ENCODE measurements at regions not wholly inside any gene's neighbourhood (a gene's known extent, or its start where the extent isn't known, plus 50 kb on each side); places are given as distances from the start of the nearest gene placed in this dataset.
A peak's percentile ranks its signal among the peaks of the same experiment; 100 is the strongest.

DNA sequence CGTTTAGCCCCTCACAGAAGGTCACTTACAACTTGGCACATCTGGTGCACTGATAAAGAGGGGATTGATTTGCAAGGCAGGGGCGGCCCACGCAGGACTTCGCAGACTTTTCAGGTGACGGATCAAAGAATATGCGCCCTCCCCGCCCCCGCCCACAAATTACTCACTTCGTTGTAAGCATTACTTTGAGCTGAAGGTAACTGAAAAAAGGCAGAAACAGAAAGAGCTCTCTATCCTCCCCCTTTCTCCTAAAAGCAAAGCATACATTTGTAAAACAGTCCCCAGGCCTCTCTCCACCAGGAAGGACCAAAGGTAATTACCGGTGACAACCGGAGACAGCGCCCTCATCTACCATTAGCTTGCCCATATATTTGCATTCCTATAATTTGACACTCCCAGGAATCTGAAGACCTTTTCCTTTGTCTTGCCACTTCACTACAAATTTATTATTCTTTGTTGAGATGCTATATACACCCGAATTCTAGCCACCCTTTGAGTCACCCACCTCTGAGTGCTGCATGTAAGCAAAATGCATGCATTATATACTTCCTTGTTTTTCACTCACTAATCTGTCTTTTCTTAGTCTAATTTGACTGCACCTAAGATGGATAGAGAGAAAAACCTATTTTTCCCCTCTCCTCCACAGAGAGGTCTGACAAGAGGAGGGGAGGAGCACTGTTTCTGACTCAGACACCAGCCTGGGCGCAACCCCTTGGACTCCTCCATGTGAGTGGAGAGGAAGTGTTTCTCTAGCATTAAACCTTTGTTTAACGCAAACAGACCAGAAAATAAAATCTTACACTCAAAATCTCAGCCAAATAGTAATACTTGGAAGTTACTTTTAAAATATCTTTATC, 74.7 kb upstream of the SPIN1 start:
- Histone ChIP-seq H3K9me3 (no peaks in the 10 kb centered on the region), H3K4me3 (ENCODE audit: control insufficient read depth in 1 of 2, extremely low read depth in 1 of 2, low read length in 1 of 2) (no peak overlapping the region), H3K27me3 (replicated peaks in 1 of 2; ENCODE audit: control insufficient read depth in 2 of 2, extremely low read depth in 1 of 2, insufficient read depth in 2 of 2, low read length in 1 of 2) (no peaks in the 10 kb centered on the region), H3K36me3 (ENCODE audit: control insufficient read depth in 2 of 2, extremely low read depth in 1 of 2, insufficient read depth in 1 of 2, low read length in 1 of 2) (no peaks in the 10 kb centered on the region), H3K27ac (ENCODE audit: low read length) (no peak overlapping the region), H3K4me1 (ENCODE audit: control insufficient read depth in 1 of 2, extremely low read depth in 1 of 2, insufficient read depth in 2 of 2, low read length in 2 of 2) (peaks cover 14 to 22% of the 10 kb centered on the region in 2 experiments)
- peak in 3 of 4 experiments; percentile 23 to 52 (median 48) for ATAC-seq (replicated peaks in 1 of 4)
- Mint-ChIP-seq H3K4me3 (peak overlapping the region in 1 of 3 donors; percentile 28), H3K36me3 (no peaks in the 10 kb centered on the region), H3K9me3 (no peaks in the 10 kb centered on the region), H3K4me1 (peaks cover 22 to 24% (median 23%) of the 10 kb centered on the region in 3 donors), H3K27ac (peak overlapping the region; percentile 19 to 68), H3K27me3 (no peaks in the 10 kb centered on the region)
- ChIA-PET POLR2A (no interaction called here), CTCF (interaction anchor here (0.6 to 0.7 kb wide), 2 partner anchors 22 to 599 kb away, joined by 3 read pairs; no protein-coding TSS in a partner anchor)
- DNase-seq, result peak in 5 of 35 experiments; percentile 3 to 16 (median 4)
- WGBS (ENCODE audit: insufficient coverage), result 81% methylated on average over 3 of the region's 15 CpGs

DNA sequence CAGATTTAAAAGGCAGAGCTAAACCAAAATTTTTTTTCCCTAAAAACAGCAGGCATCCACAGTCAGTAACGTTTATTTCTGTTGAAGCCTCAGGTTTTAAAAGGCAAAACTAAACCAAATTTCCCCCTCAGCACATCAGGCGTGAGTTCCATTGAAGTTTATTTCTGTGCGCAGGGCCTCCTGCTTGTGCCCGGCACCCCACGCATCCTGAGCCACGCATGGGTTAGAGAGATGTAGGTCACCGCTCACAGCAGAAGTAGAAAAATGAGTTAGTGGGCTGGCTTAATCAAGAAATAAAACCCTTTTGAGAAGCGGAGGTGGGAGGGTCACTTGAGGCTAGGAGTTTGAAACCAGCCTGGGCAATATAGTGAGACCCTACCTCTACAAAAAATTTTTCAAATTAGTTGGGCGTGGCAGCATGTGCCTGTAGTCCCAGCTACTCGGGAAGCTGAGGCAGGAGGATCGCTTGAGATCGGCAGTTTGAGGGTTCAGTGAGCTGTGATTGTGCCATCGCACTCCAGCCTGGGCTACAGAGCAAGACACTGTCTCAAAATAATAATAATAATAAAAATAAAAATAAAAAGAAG, 75.6 kb upstream of the SPIN1 start:
- DNase-seq (no peak), ATAC-seq (replicated peaks in 1 of 4) (peak in 3 of 4 experiments; percentile 19 to 40 (median 34))
- H3K4me1 Mint-ChIP-seq, result peaks cover 22 to 24% (median 23%) of the 10 kb centered on the region in 3 donors
- Histone ChIP-seq H3K9me3 (no peaks in the 10 kb centered on the region), H3K27me3 (replicated peaks in 1 of 2; ENCODE audit: control insufficient read depth in 2 of 2, extremely low read depth in 1 of 2, insufficient read depth in 2 of 2, low read length in 1 of 2) (no peaks in the 10 kb centered on the region), H3K27ac (ENCODE audit: low read length) (no peak overlapping the region), H3K36me3 (ENCODE audit: control insufficient read depth in 2 of 2, extremely low read depth in 1 of 2, insufficient read depth in 1 of 2, low read length in 1 of 2) (no peaks in the 10 kb centered on the region), H3K4me3 (ENCODE audit: control insufficient read depth in 1 of 2, extremely low read depth in 1 of 2, low read length in 1 of 2) (no peak overlapping the region), H3K4me1 (ENCODE audit: control insufficient read depth in 1 of 2, extremely low read depth in 1 of 2, insufficient read depth in 2 of 2, low read length in 2 of 2) (peaks cover 14 to 22% of the 10 kb centered on the region in 2 experiments)
- POLR2A ChIA-PET, result no interaction called here
- H3K27me3 Mint-ChIP-seq, result no peaks in the 10 kb centered on the region
- no peak overlapping the region for H3K4me3 Mint-ChIP-seq
- H3K27ac Mint-ChIP-seq, result peak overlapping the region; percentile 20 to 50
- CTCF ChIA-PET, result interaction anchor here in 1 of 2 donors (1.0 kb wide), 1 partner anchor 9 kb away, joined by 3 read pairs; no protein-coding TSS in a partner anchor
- no peaks in the 10 kb centered on the region for H3K36me3 Mint-ChIP-seq
- WGBS (ENCODE audit: insufficient coverage), result 30% methylated on average over 2 of the region's 13 CpGs
- no peaks in the 10 kb centered on the region for H3K9me3 Mint-ChIP-seq

DNA sequence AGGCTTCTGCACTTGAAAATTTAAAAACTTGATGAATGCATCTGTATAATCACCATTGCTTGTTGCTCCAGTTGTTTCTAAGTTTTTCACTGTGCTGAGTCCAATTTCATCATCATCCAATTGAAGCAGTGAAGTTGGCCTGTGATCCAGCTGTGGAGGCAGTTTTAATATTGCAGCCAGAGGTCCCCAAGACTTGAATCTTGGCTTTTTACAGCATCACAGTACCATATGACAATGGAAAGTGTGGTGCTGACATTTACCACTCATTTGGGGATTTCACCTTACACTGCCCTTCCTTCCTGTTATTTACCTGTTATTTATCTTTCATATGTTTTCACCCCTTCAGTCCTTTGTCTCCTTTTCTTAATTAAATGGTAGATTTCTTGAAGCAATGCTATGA, 76.2 kb upstream of the SPIN1 start:
- Histone ChIP-seq H3K27ac (ENCODE audit: low read length) (no peak overlapping the region), H3K27me3 (replicated peaks in 1 of 2; ENCODE audit: control insufficient read depth in 2 of 2, extremely low read depth in 1 of 2, insufficient read depth in 2 of 2, low read length in 1 of 2) (peaks cover 0 to 3% of the 10 kb centered on the region in 2 experiments), H3K9me3 (no peaks in the 10 kb centered on the region), H3K4me1 (ENCODE audit: control insufficient read depth in 1 of 2, extremely low read depth in 1 of 2, insufficient read depth in 2 of 2, low read length in 2 of 2) (peaks cover 14 to 22% of the 10 kb centered on the region in 2 experiments), H3K36me3 (ENCODE audit: control insufficient read depth in 2 of 2, extremely low read depth in 1 of 2, insufficient read depth in 1 of 2, low read length in 1 of 2) (no peaks in the 10 kb centered on the region), H3K4me3 (ENCODE audit: control insufficient read depth in 1 of 2, extremely low read depth in 1 of 2, low read length in 1 of 2) (no peak overlapping the region)
- Mint-ChIP-seq H3K9me3 (no peaks in the 10 kb centered on the region), H3K36me3 (no peaks in the 10 kb centered on the region), H3K27me3 (no peaks in the 10 kb centered on the region), H3K4me1 (peaks cover 22 to 24% (median 23%) of the 10 kb centered on the region in 3 donors), H3K27ac (peak overlapping the region; percentile 21 to 50), H3K4me3 (no peak overlapping the region)
- peak in 1 of 35 experiments; percentile 16 for DNase-seq
- POLR2A ChIA-PET, result no interaction called here
- ATAC-seq (replicated peaks in 1 of 4), result peak; percentile 26 to 60 (median 48)
- CTCF ChIA-PET, result interaction anchor here in 1 of 2 donors (1.0 kb wide), 1 partner anchor 8 kb away, joined by 3 read pairs; no protein-coding TSS in a partner anchor

DNA sequence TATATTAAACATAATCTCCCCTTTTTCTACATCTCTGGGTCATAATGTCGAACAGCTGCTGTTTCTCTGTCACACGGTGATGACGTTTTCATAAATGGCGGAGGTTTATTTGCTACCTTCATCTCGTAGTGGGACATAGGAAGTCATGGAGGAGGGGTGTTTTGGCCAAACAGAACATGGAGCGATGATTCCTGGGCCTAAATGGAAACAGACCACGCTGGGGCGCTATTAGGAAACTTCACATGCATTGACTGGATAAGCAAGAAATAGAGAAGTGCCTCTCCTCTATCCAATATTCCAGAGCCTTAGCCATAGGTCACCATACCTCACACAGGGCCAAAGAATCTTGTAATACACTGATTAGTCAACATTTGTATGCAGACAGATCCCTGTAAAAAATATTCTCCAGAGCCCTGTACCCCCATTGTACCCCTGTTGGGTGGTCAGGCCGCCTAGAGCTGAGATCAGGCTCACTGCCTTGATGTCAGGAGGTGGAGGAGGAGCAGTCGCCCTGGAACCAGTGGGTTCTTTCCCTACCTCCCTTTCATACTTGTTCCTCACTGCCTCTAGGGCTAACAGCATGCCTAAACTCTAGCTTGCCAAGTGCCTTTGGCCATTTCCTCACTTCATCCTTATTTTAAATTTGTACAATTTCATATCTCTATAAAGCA, 77.8 kb upstream of the SPIN1 start:
- POLR2A ChIA-PET, result no interaction called here
- 100% methylated on average over 1 of the region's 10 CpGs for WGBS (ENCODE audit: insufficient coverage)
- Histone ChIP-seq H3K36me3 (ENCODE audit: control insufficient read depth in 2 of 2, extremely low read depth in 1 of 2, insufficient read depth in 1 of 2, low read length in 1 of 2) (no peaks in the 10 kb centered on the region), H3K27ac (ENCODE audit: low read length) (no peak overlapping the region), H3K4me1 (ENCODE audit: control insufficient read depth in 1 of 2, extremely low read depth in 1 of 2, insufficient read depth in 2 of 2, low read length in 2 of 2) (peaks cover 14 to 22% of the 10 kb centered on the region in 2 experiments), H3K9me3 (no peaks in the 10 kb centered on the region), H3K4me3 (ENCODE audit: control insufficient read depth in 1 of 2, extremely low read depth in 1 of 2, low read length in 1 of 2) (no peak overlapping the region), H3K27me3 (replicated peaks in 1 of 2; ENCODE audit: control insufficient read depth in 2 of 2, extremely low read depth in 1 of 2, insufficient read depth in 2 of 2, low read length in 1 of 2) (peaks cover 0 to 4% of the 10 kb centered on the region in 2 experiments)
- no peak overlapping the region for H3K27ac Mint-ChIP-seq
- H3K9me3 Mint-ChIP-seq, result no peaks in the 10 kb centered on the region
- DNase-seq (no peak), ATAC-seq (replicated peaks in 1 of 4) (no peak)
- no peaks in the 10 kb centered on the region for H3K36me3 Mint-ChIP-seq
- CTCF ChIA-PET, result no interaction called here
- no peaks in the 10 kb centered on the region for H3K27me3 Mint-ChIP-seq
- no peak overlapping the region for H3K4me3 Mint-ChIP-seq
- peaks cover 22 to 24% (median 23%) of the 10 kb centered on the region in 3 donors for H3K4me1 Mint-ChIP-seq

DNA sequence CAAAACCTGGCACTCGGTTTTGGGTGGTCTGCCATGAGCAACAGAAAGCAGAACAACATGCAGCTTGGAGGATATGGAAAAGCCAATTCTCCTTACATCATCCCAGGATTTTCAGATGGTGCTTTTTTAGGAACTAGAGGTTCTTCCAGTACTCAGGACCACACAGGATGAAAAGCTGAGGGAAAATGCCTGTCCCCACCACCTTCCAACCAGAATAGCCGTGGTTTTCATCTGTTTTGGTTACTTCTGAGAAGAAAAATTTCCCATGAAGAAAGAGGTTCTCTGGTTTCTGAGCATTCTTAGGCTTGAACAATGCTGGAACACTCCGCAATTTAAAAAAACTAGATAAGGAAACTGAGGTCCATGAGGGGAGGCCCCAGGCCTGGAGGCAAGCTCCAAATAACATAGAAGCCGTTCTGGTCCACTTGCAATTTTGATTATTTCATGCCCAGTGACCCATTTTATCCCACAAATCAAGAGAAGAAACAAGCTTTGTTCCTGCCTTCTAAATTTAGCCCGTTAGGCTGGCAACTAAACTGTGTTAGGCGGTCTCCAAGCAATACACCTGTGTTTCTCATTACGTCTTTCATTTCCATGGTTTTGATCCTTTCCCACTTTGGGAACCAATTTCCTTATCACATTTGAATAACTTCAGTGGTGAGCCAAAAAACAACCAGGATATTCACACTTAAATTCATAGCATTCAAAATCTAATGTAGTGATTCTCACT, 79.2 kb upstream of the SPIN1 start:
- CTCF ChIA-PET, result interaction anchor here (0.6 kb wide), 2 partner anchors 36 to 79 kb away, joined by 3 read pairs; no protein-coding TSS in a partner anchor
- Histone ChIP-seq H3K4me3 (ENCODE audit: control insufficient read depth in 1 of 2, extremely low read depth in 1 of 2, low read length in 1 of 2) (no peak overlapping the region), H3K27me3 (replicated peaks in 1 of 2; ENCODE audit: control insufficient read depth in 2 of 2, extremely low read depth in 1 of 2, insufficient read depth in 2 of 2, low read length in 1 of 2) (peaks cover 0 to 4% of the 10 kb centered on the region in 2 experiments), H3K27ac (ENCODE audit: low read length) (no peak overlapping the region), H3K36me3 (ENCODE audit: control insufficient read depth in 2 of 2, extremely low read depth in 1 of 2, insufficient read depth in 1 of 2, low read length in 1 of 2) (no peaks in the 10 kb centered on the region), H3K9me3 (no peaks in the 10 kb centered on the region), H3K4me1 (ENCODE audit: control insufficient read depth in 1 of 2, extremely low read depth in 1 of 2, insufficient read depth in 2 of 2, low read length in 2 of 2) (peaks cover 14 to 22% of the 10 kb centered on the region in 2 experiments)
- H3K27me3 Mint-ChIP-seq, result no peaks in the 10 kb centered on the region
- no peaks in the 10 kb centered on the region for H3K36me3 Mint-ChIP-seq
- peaks cover 21 to 32% (median 26%) of the 10 kb centered on the region in 3 donors for H3K4me1 Mint-ChIP-seq
- H3K4me3 Mint-ChIP-seq, result no peak overlapping the region
- ATAC-seq (replicated peaks in 1 of 4) (no peak), DNase-seq (no peak)
- WGBS (ENCODE audit: insufficient coverage), result 89% methylated on average over 4 of the region's 7 CpGs
- no peaks in the 10 kb centered on the region for H3K9me3 Mint-ChIP-seq
- POLR2A ChIA-PET, result interaction anchor here in 1 of 2 donors (0.6 kb wide), 1 partner anchor 471 kb away, joined by 3 read pairs; no protein-coding TSS in a partner anchor
- no peak overlapping the region for H3K27ac Mint-ChIP-seq

DNA sequence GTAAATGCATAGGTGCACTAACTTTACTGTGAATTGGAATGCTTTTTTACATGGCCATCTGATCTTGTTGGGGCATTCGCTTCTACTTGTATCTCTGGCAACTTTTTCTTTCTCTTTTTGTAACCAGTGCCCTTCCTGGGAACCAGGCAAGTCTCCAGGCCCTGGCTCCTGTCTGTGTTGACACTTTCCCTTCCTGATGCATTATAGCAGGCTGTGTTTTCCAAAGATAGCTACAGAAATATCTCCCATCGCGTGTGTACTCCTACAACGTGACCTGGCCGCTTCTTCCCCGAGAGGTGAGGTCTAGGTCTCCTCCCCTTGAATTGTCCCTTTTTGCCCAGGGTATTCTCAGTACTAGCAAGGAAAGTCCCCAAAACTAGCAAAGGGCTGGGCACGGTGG, 81.1 kb upstream of the SPIN1 start:
- no peak for ATAC-seq (replicated peaks in 1 of 4)
- Mint-ChIP-seq H3K9me3 (no peaks in the 10 kb centered on the region), H3K36me3 (no peaks in the 10 kb centered on the region), H3K27ac (no peak overlapping the region), H3K4me3 (no peak overlapping the region), H3K27me3 (no peaks in the 10 kb centered on the region), H3K4me1 (peaks cover 6 to 21% (median 12%) of the 10 kb centered on the region in 3 donors)
- DNase-seq, result no peak
- no peaks in the 10 kb centered on the region for H3K9me3 ChIP-seq
- H3K4me1 ChIP-seq (ENCODE audit: control insufficient read depth in 1 of 2, extremely low read depth in 1 of 2, insufficient read depth in 2 of 2, low read length in 2 of 2), result peaks cover 4 to 8% of the 10 kb centered on the region in 2 experiments
- WGBS (ENCODE audit: insufficient coverage), result 80% methylated on average over 6 of the region's 7 CpGs
- no peaks in the 10 kb centered on the region for H3K36me3 ChIP-seq (ENCODE audit: control insufficient read depth in 2 of 2, extremely low read depth in 1 of 2, insufficient read depth in 1 of 2, low read length in 1 of 2)
- H3K27ac ChIP-seq (ENCODE audit: low read length), result no peak overlapping the region
- H3K27me3 ChIP-seq (replicated peaks in 1 of 2; ENCODE audit: control insufficient read depth in 2 of 2, extremely low read depth in 1 of 2, insufficient read depth in 2 of 2, low read length in 1 of 2), result peaks cover 0 to 4% of the 10 kb centered on the region in 2 experiments
- no peak overlapping the region for H3K4me3 ChIP-seq (ENCODE audit: control insufficient read depth in 1 of 2, extremely low read depth in 1 of 2, low read length in 1 of 2)
- ChIA-PET POLR2A (no interaction called here), CTCF (no interaction called here)
